B cell (primary cell): ENCODE measurements at regions not wholly inside any gene's neighbourhood (a gene's known extent, or its start where the extent isn't known, plus 50 kb on each side); places are given as distances from the start of the nearest gene placed in this dataset.

ENCODE experiments used
- ATAC-seq: fragments of 200-7000 bp; cut with Tn5 transposase; one replicate; pipeline ENCODE4 v1.10.0; 2021; ENCODE audit warnings: low read depth, mild to moderate bottlenecking, moderate number of reproducible peaks, moderate library complexity
- CTCF ChIA-PET: fragments of 350-600 bp; sonication (Branson Sonifier 250); formaldehyde crosslinking; loops from one replicate; lab custom pipeline; 2021; ENCODE audit warnings: antibody characterized with exemption, inconsistent platforms; lab: Charles Lee
- POLR2A ChIA-PET: fragments of 350-600 bp; sonication (Branson Sonifier 250); formaldehyde crosslinking; loops from one replicate; lab custom pipeline; 2021; ENCODE audit warnings: antibody characterized with exemption; lab: Charles Lee
- DNase-seq: peaks from one replicate; pipeline ENCODE4 v3.0.0; 2013
- H2AFZ ChIP-seq: 2 replicates; pipeline ENCODE4 v1.6.1; 2012; ENCODE audit warnings: mild to moderate bottlenecking, low read depth, low read length; ENCODE audit not compliant: insufficient read depth, poor library complexity, severe bottlenecking
- H3K27ac ChIP-seq, 2 donors: 1 replicate in 1 of 2; 2 replicates in 1 of 2; pipeline ENCODE4 v1.5.1; 2012 to 2013; ENCODE audit warnings: low read length in 2 of 2, mild to moderate bottlenecking in 2 of 2, moderate library complexity in 1 of 2
- H3K27me3 ChIP-seq, 4 experiments: fragments of 200-600 bp in 1 of 4; sonication (generic) in 1 of 4; replicated peaks in 1 of 4; 1 replicate in 2 of 4; 2 replicates in 2 of 4; pipeline versions ENCODE4 v1.6.1 to v1.7.0; 2013 to 2016; ENCODE audit warnings: low read length in 3 of 4, mild to moderate bottlenecking in 2 of 4, mixed read lengths in 1 of 4, moderate library complexity in 1 of 4; ENCODE audit not compliant: insufficient read depth in 4 of 4, control insufficient read depth in 3 of 4; ENCODE audit errors: control extremely low read depth in 1 of 4
- H3K36me3 ChIP-seq, 2 experiments: replicated peaks in 1 of 2; 1 replicate in 1 of 2; 2 replicates in 1 of 2; pipeline versions ENCODE4 v1.6.1 to v1.7.1; 2013; ENCODE audit warnings: low read length in 1 of 2; ENCODE audit not compliant: insufficient read depth in 2 of 2, control insufficient read depth in 1 of 2; ENCODE audit errors: control extremely low read depth in 1 of 2, extremely low read depth in 1 of 2
- H3K4me1 ChIP-seq, 2 donors: fragments of 200-600 bp in 1 of 2; sonication (generic) in 1 of 2; 1 replicate in 1 of 2; 2 replicates in 1 of 2; pipeline versions ENCODE4 v1.5.1 to v1.6.1; 2013 to 2017; ENCODE audit warnings: low read length in 2 of 2; ENCODE audit not compliant: control insufficient read depth in 2 of 2, insufficient read depth in 2 of 2
- H3K4me2 ChIP-seq: replicated peaks from 2 replicates; pipeline ENCODE3; 2012; ENCODE audit warnings: mild to moderate bottlenecking, low read depth, low read length; ENCODE audit not compliant: poor library complexity, severe bottlenecking
- H3K4me3 ChIP-seq, 5 experiments: fragments of 200-600 bp in 1 of 5; sonication (generic) in 1 of 5; 1 replicate in 3 of 5; 2 replicates in 2 of 5; pipeline versions ENCODE4 v1.5.1 to v1.7.0; 2011 to 2016; ENCODE audit warnings: low read length in 4 of 5, mild to moderate bottlenecking in 4 of 5, low read depth in 2 of 5, control low read depth in 1 of 5, moderate library complexity in 1 of 5; ENCODE audit not compliant: insufficient read depth in 1 of 5; ENCODE audit errors: control extremely low read depth in 1 of 5, extremely low read depth in 1 of 5
- H3K79me2 ChIP-seq: fragments of 200-600 bp; sonication (generic); one replicate; pipeline ENCODE4 v1.6.0; 2016; ENCODE audit warnings: low read length; ENCODE audit not compliant: control insufficient read depth, insufficient read depth
- H3K9ac ChIP-seq: fragments of 200-600 bp; sonication (generic); 2 replicates; pipeline ENCODE4 v1.6.1; 2017; ENCODE audit warnings: mild to moderate bottlenecking, low read length, moderate library complexity
- H3K9me3 ChIP-seq, 3 donors: one replicate each; pipeline versions ENCODE4 v1.6.1 to v1.7.1; 2013; ENCODE audit warnings: low read length in 2 of 3; ENCODE audit not compliant: control insufficient read depth in 2 of 3, insufficient read depth in 1 of 3; ENCODE audit errors: control extremely low read depth in 1 of 3
- H4K20me1 ChIP-seq: 2 replicates; pipeline ENCODE4 v1.6.0; 2012; ENCODE audit warnings: mild to moderate bottlenecking, low read length; ENCODE audit not compliant: insufficient read depth, control insufficient read depth, poor library complexity, severe bottlenecking
- H3K27ac Mint-ChIP-seq: one replicate; pipeline ENCODE4 v1.8.0; 2021; ENCODE audit warnings: mixed read lengths
- H3K27me3 Mint-ChIP-seq: one replicate; pipeline ENCODE4 v1.8.0; 2021; ENCODE audit warnings: mixed read lengths
- H3K4me1 Mint-ChIP-seq: one replicate; pipeline ENCODE4 v1.8.0; 2021; ENCODE audit warnings: mixed read lengths
- H3K4me3 Mint-ChIP-seq: one replicate; pipeline ENCODE4 v1.8.0; 2021; ENCODE audit warnings: mixed read lengths
- H3K9me3 Mint-ChIP-seq: one replicate; pipeline ENCODE4 v1.8.0; 2022; ENCODE audit warnings: mixed read lengths; ENCODE audit not compliant: insufficient read depth
- EZH2 ChIP-seq: IDR thresholded peaks from 2 replicates; pipeline ENCODE4 v1.6.1; 2012; ENCODE audit warnings: borderline replicate concordance, low read depth, mild to moderate bottlenecking, moderate library complexity, low read length; ENCODE audit not compliant: insufficient read depth, poor library complexity, severe bottlenecking
- WGBS: methylation state at CpG from one replicate; pipeline ENCODE4 v1.1.5; 2013; ENCODE audit warnings: missing lambda C conversion rate; ENCODE audit not compliant: insufficient coverage; 5-methylcytosine and 5-hydroxymethylcytosine counted together
- intact Hi-C: fragments of 100-400 bp; cut with micrococcal nuclease; formaldehyde crosslinking; loops from one replicate; pipeline ENCODE4 v1.10.0; 2022
- TF ChIP-seq, protein P1 (sequence below): fragments of 200-600 bp; IDR thresholded peaks from one replicate; pipeline ENCODE4 v1.8.0; 2022; ENCODE audit warnings: antibody characterized with exemption, mild to moderate bottlenecking

DNA sequence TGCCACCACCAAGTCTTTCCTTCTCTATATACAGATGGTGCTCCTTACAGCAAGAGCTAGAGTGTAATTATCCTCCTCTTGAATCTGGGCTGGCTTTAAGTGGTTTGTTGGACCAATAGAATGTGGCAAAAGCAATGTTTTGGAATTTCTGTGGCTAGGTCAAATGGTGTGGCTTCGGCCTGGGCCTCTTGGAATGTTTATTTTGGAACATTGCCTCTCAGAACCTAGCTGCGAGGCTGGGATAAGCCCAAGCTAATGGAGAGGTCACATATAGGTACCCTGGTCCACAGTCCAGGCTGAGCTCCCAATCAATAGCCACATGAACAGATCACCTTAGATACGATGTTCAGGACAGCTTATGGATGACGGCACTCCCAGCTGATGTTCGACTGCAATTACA lies 556.7 kb downstream of the TYW1 start:
- Histone ChIP-seq H3K9me3 (peaks cover 0 to 3% (median 2%) of the 10 kb centered on the region in 3 donors), H4K20me1 (no peaks in the 10 kb centered on the region), H3K79me2 (no peaks in the 10 kb centered on the region), H3K9ac (no peak overlapping the region), H2AFZ (no peak overlapping the region), H3K4me3 (no peak overlapping the region), H3K4me2 (no peak overlapping the region), H3K36me3 (no peaks in the 10 kb centered on the region), H3K4me1 (no peaks in the 10 kb centered on the region), H3K27me3 (no peaks in the 10 kb centered on the region), H3K27ac (no peak overlapping the region)
- no peak for ATAC-seq
- Mint-ChIP-seq H3K27ac (no peak overlapping the region), H3K4me3 (no peak overlapping the region), H3K4me1 (no peaks in the 10 kb centered on the region), H3K9me3 (peaks cover 3% of the 10 kb centered on the region), H3K27me3 (no peaks in the 10 kb centered on the region)
- intact Hi-C loops: no loop called here
- POLR2A ChIA-PET: no interaction called here
- TF ChIP-seq, protein P1, sequence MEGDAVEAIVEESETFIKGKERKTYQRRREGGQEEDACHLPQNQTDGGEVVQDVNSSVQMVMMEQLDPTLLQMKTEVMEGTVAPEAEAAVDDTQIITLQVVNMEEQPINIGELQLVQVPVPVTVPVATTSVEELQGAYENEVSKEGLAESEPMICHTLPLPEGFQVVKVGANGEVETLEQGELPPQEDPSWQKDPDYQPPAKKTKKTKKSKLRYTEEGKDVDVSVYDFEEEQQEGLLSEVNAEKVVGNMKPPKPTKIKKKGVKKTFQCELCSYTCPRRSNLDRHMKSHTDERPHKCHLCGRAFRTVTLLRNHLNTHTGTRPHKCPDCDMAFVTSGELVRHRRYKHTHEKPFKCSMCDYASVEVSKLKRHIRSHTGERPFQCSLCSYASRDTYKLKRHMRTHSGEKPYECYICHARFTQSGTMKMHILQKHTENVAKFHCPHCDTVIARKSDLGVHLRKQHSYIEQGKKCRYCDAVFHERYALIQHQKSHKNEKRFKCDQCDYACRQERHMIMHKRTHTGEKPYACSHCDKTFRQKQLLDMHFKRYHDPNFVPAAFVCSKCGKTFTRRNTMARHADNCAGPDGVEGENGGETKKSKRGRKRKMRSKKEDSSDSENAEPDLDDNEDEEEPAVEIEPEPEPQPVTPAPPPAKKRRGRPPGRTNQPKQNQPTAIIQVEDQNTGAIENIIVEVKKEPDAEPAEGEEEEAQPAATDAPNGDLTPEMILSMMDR: no peak
- TF ChIP-seq EZH2: no peak
- WGBS: 90% methylated on average over 5 of the region's 5 CpGs
- CTCF ChIA-PET: no interaction called here
- DNase-seq: no peak

GRCh38 chr7:67554986-67555385 lies 558.4 kb downstream of the TYW1 start:
- Histone ChIP-seq H3K27me3 (no peaks in the 10 kb centered on the region), H3K9me3 (peaks cover 0 to 3% (median 2%) of the 10 kb centered on the region in 3 donors), H2AFZ (no peak overlapping the region), H3K27ac (no peak overlapping the region), H3K4me2 (no peak overlapping the region), H3K4me1 (no peaks in the 10 kb centered on the region), H3K79me2 (no peaks in the 10 kb centered on the region), H4K20me1 (no peaks in the 10 kb centered on the region), H3K36me3 (no peaks in the 10 kb centered on the region), H3K9ac (no peak overlapping the region), H3K4me3 (no peak overlapping the region)
- intact Hi-C loops: no loop called here
- Mint-ChIP-seq H3K4me1 (no peaks in the 10 kb centered on the region), H3K9me3 (peaks cover 8% of the 10 kb centered on the region), H3K27ac (no peak overlapping the region), H3K4me3 (no peak overlapping the region), H3K27me3 (no peaks in the 10 kb centered on the region)
- 80% methylated on average over 1 of the region's 6 CpGs for WGBS
- ATAC-seq (no peak), DNase-seq (no peak)
- TF ChIP-seq, protein P1: no peak
- TF ChIP-seq EZH2: no peak
- ChIA-PET CTCF (no interaction called here), POLR2A (no interaction called here)
